ENCODE measurements at regions not wholly inside any gene's neighbourhood (a gene's known extent, or its start where the extent isn't known, plus 50 kb on each side); places are given as distances from the start of the nearest gene placed in this dataset.

DNA sequence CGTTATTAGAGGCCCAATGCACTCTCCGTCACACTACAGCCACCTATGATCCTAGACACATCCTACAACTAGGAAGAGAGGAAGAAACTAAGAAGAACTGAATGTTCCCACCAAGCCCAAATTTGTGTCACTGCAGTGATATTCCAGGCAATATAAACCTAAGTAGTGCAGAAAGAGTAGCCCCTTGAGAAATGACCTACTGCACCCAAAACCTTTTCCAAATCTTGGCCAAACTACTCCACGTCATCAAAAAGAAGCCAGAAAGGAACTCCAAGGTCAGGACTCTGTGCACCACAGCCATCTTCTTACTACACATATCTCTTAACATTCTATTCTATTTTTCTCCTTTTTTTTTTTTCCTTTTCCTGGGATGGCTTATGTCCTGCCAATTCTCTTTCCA is 60.2 kb downstream of the ADAMTS1 start:
- no peak for TF ChIP-seq SP1 (IDR thresholded peaks at IDR 0.05)
- TF ChIP-seq HDGF (IDR thresholded peaks at IDR 0.05; ENCODE audit: borderline replicate concordance), result no peak
- no peak for TF ChIP-seq NFRKB (IDR thresholded peaks at IDR 0.05)
